PC-9 (cell line): ENCODE measurements at regions not wholly inside any gene's neighbourhood (a gene's known extent, or its start where the extent isn't known, plus 50 kb on each side); places are given as distances from the start of the nearest gene placed in this dataset.

ENCODE experiments used
- EZH2 ChIP-seq: fragments of 200-600 bp; sonication (generic); IDR thresholded peaks from 2 replicates; pipeline ENCODE4 v1.8.0; 2017; ENCODE audit warnings: antibody characterized with exemption, low read depth
- TF ChIP-seq, protein P1 (sequence below): fragments of 200-600 bp; sonication (generic); conservative IDR thresholded peaks from 2 replicates; pipeline ENCODE4 v1.6.1; 2017; ENCODE audit warnings: mixed run types, antibody characterized with exemption, mild to moderate bottlenecking, moderate library complexity

DNA sequence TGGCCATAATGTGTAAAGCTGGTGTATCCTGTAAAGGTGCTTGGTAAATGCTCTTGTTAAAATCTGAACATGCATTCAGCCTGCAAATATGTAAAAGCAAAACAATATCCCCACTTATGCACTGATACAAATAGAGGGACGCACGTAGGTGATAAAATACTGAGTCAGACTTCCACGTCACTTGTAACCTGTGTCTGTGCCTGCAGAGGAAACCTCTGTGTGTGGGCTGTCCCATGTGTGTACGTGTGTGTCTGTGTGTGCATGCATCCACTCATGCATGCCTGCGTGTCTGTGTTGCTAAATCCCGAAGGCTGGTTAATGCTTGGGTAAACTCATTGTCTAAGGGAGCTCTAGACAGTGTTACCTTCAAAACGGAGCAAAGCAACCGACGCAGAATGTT is 68.9 kb downstream of the KLF6 start:
- TF ChIP-seq, protein P1, sequence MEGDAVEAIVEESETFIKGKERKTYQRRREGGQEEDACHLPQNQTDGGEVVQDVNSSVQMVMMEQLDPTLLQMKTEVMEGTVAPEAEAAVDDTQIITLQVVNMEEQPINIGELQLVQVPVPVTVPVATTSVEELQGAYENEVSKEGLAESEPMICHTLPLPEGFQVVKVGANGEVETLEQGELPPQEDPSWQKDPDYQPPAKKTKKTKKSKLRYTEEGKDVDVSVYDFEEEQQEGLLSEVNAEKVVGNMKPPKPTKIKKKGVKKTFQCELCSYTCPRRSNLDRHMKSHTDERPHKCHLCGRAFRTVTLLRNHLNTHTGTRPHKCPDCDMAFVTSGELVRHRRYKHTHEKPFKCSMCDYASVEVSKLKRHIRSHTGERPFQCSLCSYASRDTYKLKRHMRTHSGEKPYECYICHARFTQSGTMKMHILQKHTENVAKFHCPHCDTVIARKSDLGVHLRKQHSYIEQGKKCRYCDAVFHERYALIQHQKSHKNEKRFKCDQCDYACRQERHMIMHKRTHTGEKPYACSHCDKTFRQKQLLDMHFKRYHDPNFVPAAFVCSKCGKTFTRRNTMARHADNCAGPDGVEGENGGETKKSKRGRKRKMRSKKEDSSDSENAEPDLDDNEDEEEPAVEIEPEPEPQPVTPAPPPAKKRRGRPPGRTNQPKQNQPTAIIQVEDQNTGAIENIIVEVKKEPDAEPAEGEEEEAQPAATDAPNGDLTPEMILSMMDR, result no peak
- TF ChIP-seq EZH2, result no peak
